ENCODE measurements at regions not wholly inside any gene's neighbourhood (a gene's known extent, or its start where the extent isn't known, plus 50 kb on each side); places are given as distances from the start of the nearest gene placed in this dataset.

DNA sequence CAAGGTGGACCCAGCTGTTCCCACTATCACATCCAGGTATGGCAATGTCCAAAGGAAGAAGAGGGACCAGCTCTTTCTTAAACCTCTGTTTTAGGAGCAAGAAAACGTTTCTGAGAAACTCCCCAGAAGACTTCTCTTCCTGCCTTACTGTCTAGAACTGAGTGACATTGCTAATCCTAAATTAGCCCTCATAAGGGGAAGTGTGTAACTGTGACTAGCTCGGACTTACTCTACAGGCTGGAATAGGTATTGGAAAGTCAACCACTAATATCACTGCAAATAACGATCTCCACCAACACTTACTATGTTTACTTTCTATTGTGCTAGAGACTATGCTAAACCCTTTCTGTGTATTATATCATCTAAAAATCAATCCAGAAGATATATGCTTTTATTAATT lies 49.9 kb upstream of the RELN start:
- TF ChIP-seq CREM (IDR thresholded peaks at IDR 0.05; ENCODE audit: low read depth), result no peak
- TF ChIP-seq, protein P1, sequence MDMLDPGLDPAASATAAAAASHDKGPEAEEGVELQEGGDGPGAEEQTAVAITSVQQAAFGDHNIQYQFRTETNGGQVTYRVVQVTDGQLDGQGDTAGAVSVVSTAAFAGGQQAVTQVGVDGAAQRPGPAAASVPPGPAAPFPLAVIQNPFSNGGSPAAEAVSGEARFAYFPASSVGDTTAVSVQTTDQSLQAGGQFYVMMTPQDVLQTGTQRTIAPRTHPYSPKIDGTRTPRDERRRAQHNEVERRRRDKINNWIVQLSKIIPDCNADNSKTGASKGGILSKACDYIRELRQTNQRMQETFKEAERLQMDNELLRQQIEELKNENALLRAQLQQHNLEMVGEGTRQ (IDR thresholded peaks at IDR 0.05; ENCODE audit: borderline replicate concordance, low read depth, low read length), result no peak
- TF ChIP-seq POLR2AphosphoS5 (IDR thresholded peaks at IDR 0.05; ENCODE audit: low read length), result no peak
- no peak for TF ChIP-seq MXI1 (IDR thresholded peaks at IDR 0.05; ENCODE audit: low read depth, low read length)
- TF ChIP-seq NRF1 (conservative IDR thresholded peaks at IDR 0.05; ENCODE audit: low read depth, low read length), result no peak
- no peak for TF ChIP-seq EZH2 (IDR thresholded peaks at IDR 0.05; ENCODE audit: borderline replicate concordance, control insufficient read depth, low read depth, low read length)
- TF ChIP-seq, protein P2, sequence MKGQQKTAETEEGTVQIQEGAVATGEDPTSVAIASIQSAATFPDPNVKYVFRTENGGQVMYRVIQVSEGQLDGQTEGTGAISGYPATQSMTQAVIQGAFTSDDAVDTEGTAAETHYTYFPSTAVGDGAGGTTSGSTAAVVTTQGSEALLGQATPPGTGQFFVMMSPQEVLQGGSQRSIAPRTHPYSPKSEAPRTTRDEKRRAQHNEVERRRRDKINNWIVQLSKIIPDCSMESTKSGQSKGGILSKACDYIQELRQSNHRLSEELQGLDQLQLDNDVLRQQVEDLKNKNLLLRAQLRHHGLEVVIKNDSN (IDR thresholded peaks at IDR 0.05; ENCODE audit: borderline replicate concordance, extremely low read length, insufficient read depth, low read depth, low read length), result no peak
- no peak for TF ChIP-seq POLR2A (IDR thresholded peaks at IDR 0.05; ENCODE audit: low read depth, low read length)
- no peak for TF ChIP-seq RB1 (IDR thresholded peaks at IDR 0.05; ENCODE audit: borderline replicate concordance)
- TF ChIP-seq DPF2 (IDR thresholded peaks at IDR 0.05), result no peak
- no peak for TF ChIP-seq GATAD2B (conservative IDR thresholded peaks at IDR 0.05; ENCODE audit: low read depth)
